Left ventricle myocardium inferior (tissue), 1 donor: ENCODE measurements at regions not wholly inside any gene's neighbourhood (a gene's known extent, or its start where the extent isn't known, plus 50 kb on each side); places are given as distances from the start of the nearest gene placed in this dataset.
"Not testable (repeated sequence)": the region's sequence is repeated elsewhere in the genome, so short reads cannot be mapped to it uniquely, and the experiment has no call there.

Experiments used
- DNase-seq: peaks from one replicate; pipeline ENCODE4 v3.0.0-alpha.2; 2020
- H3K27ac ChIP-seq: fragments of 200-600 bp; replicated peaks from 2 replicates; pipeline ENCODE4 v1.8.0; 2021
- H3K27me3 ChIP-seq: fragments of 200-600 bp; 2 replicates; pipeline ENCODE4 v1.8.0; 2021; ENCODE audit warnings: low read depth
- H3K36me3 ChIP-seq: fragments of 200-600 bp; 2 replicates; pipeline ENCODE4 v1.8.0; 2021
- H3K4me1 ChIP-seq: fragments of 200-600 bp; 2 replicates; pipeline ENCODE4 v1.8.0; 2021
- H3K4me3 ChIP-seq: fragments of 200-600 bp; 2 replicates; pipeline ENCODE4 v1.8.0; 2021; ENCODE audit warnings: mild to moderate bottlenecking, moderate library complexity
- H3K9me3 ChIP-seq: fragments of 200-600 bp; replicated peaks from 2 replicates; pipeline ENCODE4 v1.8.0; 2021
- CTCF ChIP-seq: fragments of 200-600 bp; IDR thresholded peaks from 2 replicates; pipeline ENCODE4 v1.8.0; 2021; ENCODE audit warnings: antibody characterized with exemption, mild to moderate bottlenecking, borderline replicate concordance
- intact Hi-C: fragments of 100-400 bp; cut with micrococcal nuclease; formaldehyde crosslinking; loops from one replicate; pipeline ENCODE4 v1.11.0; 2022
- donor health status: DM: no; HTN: yes; CAD: no; lungs with severe emphysema.

DNA sequence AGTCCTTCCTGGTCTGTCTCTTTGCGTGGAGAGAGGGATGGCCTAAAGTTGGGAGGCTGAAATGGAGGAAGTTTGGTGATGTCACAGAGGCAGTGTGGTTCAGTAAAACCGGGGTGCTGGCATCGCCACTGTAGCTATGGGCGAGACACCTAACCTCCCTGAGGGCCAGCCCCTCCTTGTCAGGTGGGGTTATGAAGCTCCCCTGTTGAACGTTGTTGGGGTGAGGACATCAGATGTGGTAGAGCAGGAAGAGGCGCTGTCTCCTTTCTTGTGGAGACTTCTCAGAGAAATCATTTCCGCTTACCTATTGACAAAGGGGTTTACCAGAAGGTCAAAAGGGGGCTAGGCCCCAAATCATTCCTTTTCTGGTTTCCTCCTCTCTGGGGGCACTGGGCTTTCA, 294.7 kb downstream of the SIPA1L2 start:
- Histone ChIP-seq H3K36me3 (no peaks in the 10 kb centered on the region), H3K4me1 (peaks cover 6% of the 10 kb centered on the region), H3K4me3 (no peak overlapping the region), H3K27me3 (no peaks in the 10 kb centered on the region), H3K27ac (no peak overlapping the region), H3K9me3 (no peaks in the 10 kb centered on the region)
- TF ChIP-seq CTCF, result no peak
- intact Hi-C loops, result no loop called here
- no peak for DNase-seq

- no peak for DNase-seq
- Histone ChIP-seq H3K27ac (no peak overlapping the region), H3K36me3 (no peaks in the 10 kb centered on the region), H3K4me3 (no peak overlapping the region), H3K4me1 (peaks cover 8% of the 10 kb centered on the region), H3K27me3 (no peaks in the 10 kb centered on the region), H3K9me3 (no peaks in the 10 kb centered on the region)
- TF ChIP-seq CTCF, result no peak
- intact Hi-C loops, result no loop called here
Observed at GRCh38 chr1:232334811-232335210, 295.1 kb downstream of the SIPA1L2 start.

- TF ChIP-seq CTCF, result no peak
- Histone ChIP-seq H3K4me1 (peaks cover 13% of the 10 kb centered on the region), H3K4me3 (no peak overlapping the region), H3K27me3 (no peaks in the 10 kb centered on the region), H3K36me3 (no peaks in the 10 kb centered on the region), H3K9me3 (no peaks in the 10 kb centered on the region), H3K27ac (no peak overlapping the region)
- intact Hi-C loops, result no loop called here
- no peak for DNase-seq
Observed at GRCh38 chr1:232334246-232334645, 295.7 kb downstream of the SIPA1L2 start.

DNA sequence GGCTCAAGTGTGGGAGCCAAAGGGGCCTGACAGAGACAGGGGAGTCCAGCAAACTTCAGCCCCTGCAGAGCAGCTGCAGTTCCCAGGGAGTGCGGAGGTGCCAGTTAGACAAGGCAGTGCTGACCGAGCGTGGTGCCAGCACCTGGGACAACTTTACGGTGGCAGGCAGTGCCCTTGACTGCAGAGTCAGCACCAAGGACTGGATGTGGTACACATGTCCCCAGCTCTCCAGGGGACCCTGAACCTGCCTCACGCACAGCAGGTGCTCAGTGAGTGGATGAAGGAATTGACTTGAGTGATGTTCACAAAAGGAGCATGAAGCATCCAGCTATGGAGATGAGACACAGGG, 296.5 kb downstream of the SIPA1L2 start:
- no peaks in the 10 kb centered on the region for H3K36me3 ChIP-seq
- TF ChIP-seq CTCF, result no peak
- H3K4me1 ChIP-seq, result peaks cover 22% of the 10 kb centered on the region
- H3K27me3 ChIP-seq, result no peaks in the 10 kb centered on the region
- intact Hi-C loops, result no loop called here
- peak; percentile 31 for DNase-seq
- no peak overlapping the region for H3K4me3 ChIP-seq
- H3K27ac ChIP-seq, result peak overlapping the region; percentile 33
- no peaks in the 10 kb centered on the region for H3K9me3 ChIP-seq

DNA sequence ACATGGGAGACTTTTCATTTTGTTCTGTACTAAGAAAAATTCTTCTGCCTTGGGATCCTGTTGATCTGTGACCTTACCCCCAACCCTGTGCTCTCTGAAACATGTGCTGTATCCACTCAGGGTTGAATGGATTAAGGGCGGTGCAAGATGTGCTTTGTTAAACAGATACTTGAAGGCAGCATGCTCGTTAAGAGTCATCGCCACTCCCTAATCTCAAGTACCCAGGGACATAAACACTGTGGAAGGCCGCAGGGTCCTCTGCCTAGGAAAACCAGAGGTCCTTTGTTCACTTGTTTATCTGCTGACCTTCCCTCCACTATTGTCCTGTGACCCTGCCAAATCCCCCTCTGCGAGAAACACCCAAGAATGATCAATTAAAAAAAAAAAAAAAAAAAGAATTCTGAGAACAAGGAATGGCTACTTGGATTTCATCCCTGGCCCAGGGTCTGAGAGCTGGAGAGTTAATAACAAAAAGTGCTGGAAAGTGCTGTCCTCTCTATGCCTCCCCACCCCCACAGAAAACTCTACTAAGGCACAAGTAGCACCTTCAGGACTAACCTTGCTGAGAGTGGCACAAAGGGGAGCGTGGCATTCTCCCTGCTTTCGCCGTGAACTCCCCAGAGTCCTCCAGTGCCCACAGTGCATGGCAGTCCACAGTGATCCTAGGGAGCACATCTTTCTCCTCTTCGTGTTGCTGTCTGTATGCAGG, 297.1 kb downstream of the SIPA1L2 start:
- DNase-seq, H3K36me3 ChIP-seq, H3K4me3 ChIP-seq, intact Hi-C loops, H3K27me3 ChIP-seq, H3K9me3 ChIP-seq: not testable (repeated sequence)
- Histone ChIP-seq H3K4me1 (peaks cover 27% of the 10 kb centered on the region), H3K27ac (peak overlapping the region; percentile 33)

- Histone ChIP-seq H3K4me3 (no peak overlapping the region), H3K9me3 (no peaks in the 10 kb centered on the region), H3K36me3 (no peaks in the 10 kb centered on the region), H3K27me3 (no peaks in the 10 kb centered on the region), H3K4me1 (peaks cover 33% of the 10 kb centered on the region), H3K27ac (peak overlapping the region; percentile 38)
- DNase-seq, result no peak
- intact Hi-C loops, result no loop called here
- no peak for TF ChIP-seq CTCF
Observed at GRCh38 chr1:232329103-232329813, 300.7 kb downstream of the SIPA1L2 start.
